Middle frontal gyrus (tissue), 1 donor: ENCODE measurements at regions not wholly inside any gene's neighbourhood (a gene's known extent, or its start where the extent isn't known, plus 50 kb on each side); places are given as distances from the start of the nearest gene placed in this dataset.
"Not testable (repeated sequence)": the region's sequence is repeated elsewhere in the genome, so short reads cannot be mapped to it uniquely, and the experiment has no call there.

Experiments
- DNase-seq: peaks from one replicate; pipeline ENCODE4 v3.0.0-alpha.2; 2015; ENCODE audit warnings: low spot score; ENCODE audit errors: extremely low spot score

- DNase-seq = no peak
Measured at GRCh38 chr3:106836906-106837305, 540.3 kb upstream of the CCDC54 start.

DNA sequence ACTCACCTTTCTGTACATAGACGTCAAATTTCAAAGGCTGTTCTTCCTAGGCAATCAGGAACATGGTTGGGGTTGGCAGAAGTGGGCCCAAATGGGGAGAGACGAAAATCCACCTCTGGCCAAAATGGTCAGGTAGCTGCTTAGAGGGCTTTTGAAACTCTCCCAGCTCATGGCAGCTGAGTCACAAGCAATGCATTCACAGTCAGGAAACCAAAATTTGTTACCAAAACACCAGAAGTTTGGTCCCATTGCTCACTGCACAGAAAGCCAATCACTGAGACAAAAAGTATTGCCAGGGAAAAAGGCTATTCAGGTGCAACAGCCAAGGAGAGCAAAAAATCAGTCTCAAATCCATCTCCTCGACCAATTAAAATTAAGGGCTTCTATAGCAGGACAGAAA lies 539.6 kb upstream of the CCDC54 start:
- no peak for DNase-seq

DNA sequence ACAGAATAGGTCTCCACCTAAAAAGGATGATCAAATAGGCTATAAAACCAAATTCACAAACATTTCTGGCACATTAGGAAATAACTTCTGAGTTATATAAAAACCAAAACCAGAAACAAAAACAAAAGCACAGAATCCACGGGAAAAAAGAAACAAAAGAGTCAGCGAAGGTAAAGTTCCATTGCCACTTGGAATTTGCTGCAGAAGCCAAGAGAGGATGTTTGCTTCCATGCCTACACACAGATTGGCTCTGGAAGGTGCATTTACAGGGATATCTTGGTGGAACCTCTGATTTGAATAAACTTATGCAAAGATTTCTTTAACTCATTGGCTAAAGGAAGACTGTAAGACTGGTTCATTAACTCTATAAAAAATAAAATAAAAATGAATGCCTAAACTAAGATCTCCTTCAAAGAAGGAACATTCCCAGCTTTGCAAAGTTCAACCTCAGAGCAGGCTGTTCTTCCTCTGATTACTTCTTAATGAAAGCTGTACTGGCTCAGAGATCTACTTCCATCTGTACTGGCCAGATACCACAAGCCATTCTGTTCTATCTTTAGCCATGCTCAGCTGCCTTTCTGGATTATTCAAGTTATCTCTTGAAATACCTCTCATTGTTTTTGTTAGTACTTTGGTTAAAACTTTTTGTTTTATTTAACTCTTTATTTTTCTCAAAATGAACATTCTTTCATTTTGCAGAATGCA lies 537.5 kb upstream of the CCDC54 start:
- DNase-seq = no peak

- DNase-seq = no peak
Measured at GRCh38 chr3:106840319-106840718, 536.9 kb upstream of the CCDC54 start.

DNA sequence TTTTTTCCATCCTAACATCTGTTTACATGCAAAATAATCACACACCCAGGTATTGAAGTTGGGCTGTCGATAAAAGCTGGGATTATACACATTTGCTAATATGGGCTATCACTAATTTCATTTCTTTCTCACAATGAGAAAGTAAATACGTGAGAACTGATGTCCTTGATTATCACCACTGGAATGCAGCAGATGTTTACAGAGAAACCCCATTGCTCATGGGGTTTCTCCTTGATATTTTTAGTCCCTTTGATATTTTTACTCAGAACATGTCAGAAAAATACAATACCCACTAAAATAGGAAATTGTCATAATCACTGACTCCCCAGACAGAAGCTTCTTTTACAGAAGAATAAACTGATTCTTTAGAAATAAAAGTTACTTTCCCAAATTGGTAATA lies 535.1 kb upstream of the CCDC54 start:
- DNase-seq = no peak

DNA sequence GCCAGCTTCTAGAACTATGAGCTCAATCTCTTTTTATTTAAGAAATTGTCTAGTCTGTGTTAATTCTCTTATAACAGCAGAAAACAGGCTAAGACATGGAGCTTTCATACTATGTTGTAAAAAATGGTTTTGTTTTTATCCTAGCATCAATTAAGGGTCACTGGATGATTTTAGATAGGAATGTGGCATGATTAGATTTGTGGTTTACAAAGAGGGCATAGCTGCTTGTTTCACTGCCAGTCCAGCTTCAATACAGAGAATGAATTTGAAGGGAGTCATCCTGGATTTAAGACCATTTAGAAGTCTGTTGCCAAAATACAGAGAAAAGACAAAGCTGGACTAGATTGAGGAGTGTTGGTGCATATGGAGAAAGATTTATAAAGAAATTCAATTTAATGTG lies 532.6 kb upstream of the CCDC54 start:
- no peak for DNase-seq

DNA sequence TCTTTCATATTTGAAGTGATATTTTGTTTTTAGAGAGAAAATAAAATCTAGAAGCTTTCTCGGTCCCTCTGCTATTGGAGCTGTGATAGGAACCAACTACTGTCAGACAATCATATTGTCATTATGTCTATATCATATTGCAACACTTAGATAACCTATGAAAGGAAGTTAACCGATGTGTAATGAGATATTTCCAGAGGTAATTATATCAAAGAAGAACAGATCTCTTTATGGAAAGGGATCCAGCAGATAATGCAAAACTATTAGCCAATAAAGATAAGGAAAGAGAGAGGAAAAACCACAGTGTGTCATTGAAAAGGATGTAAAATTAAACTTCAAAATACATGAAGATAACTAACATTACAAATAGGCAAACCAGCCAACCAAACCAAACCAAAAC lies 529.1 kb upstream of the CCDC54 start:
- DNase-seq = no peak

DNA sequence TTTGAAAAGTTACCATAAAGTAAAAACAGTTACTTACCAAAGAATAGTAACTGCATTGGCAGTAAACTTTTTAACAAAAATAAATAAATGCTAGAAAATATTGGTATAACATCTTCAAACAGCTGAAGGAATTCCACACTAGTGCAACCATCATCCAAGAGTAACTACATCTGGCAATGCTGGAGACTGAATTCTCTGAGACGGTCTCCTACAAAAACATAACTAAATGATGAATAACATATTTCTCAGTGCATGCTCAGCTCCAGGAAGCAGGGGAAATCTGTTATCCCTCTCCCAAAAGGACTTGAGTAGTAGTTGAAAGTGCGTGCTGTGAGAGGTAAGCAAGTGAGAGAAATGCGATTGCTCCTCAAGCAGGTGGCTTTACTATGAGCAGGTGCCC lies 526.8 kb upstream of the CCDC54 start:
- DNase-seq = no peak

- not testable (repeated sequence) for DNase-seq
Measured at GRCh38 chr3:106858321-106858720, 518.9 kb upstream of the CCDC54 start.

DNA sequence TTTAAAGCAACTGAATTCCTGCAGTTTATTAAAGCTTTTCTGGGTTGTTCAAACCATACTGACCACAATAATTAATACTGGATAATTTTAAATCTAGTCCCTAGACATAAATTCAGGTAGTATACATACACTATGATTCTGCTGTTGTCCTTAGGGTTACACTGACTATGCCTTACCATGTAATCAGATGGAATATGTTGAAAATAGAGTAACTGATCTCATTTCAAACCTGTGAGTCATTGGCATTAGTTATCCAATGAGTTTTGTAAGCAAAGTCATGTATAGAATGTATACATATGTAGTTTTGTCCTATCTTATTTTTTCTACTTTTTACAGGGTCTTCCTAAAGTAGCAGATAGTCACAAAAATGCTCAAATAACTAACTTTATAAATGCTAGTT lies 517.1 kb upstream of the CCDC54 start:
- DNase-seq = no peak

DNA sequence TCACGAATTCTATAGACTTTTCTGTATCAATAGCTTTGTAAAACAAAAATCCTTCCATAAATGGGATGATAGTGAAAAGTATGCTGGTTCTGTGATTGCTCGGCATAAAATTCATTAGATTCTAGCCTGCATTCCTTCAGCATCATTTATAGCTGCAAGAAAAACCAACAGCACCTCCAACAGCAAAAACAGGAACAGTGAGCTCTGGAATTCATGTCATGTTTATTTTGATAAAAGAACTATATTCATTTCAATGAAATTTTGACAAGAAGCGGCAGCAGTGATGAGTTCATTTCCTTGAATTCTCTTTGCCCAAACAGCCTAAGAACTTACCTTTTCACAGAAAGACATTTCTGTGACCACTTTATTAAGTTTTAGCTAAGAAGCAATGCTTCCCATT lies 515.2 kb upstream of the CCDC54 start:
- no peak for DNase-seq

- no peak for DNase-seq
Measured at GRCh38 chr3:106877627-106878026, 499.6 kb upstream of the CCDC54 start.

DNA sequence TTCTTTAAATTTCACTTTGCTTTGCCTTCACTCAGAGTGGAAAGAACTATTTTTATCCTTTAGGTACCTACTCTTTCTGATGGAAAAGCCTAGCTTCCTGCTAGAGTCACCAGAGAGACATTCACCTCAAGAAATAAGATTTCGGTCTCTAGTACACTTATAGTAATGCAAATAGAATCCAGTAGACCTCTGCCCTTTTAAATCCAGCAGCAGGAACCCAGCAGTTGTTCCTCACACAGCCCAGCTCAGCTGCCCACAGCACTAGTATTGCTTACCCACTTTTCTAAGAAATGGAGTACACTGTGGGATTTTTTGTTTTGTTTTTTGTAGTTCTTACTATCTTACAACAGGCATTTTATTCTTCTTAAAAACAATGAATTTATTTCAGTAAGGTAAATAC lies 497.0 kb upstream of the CCDC54 start:
- DNase-seq = no peak

DNA sequence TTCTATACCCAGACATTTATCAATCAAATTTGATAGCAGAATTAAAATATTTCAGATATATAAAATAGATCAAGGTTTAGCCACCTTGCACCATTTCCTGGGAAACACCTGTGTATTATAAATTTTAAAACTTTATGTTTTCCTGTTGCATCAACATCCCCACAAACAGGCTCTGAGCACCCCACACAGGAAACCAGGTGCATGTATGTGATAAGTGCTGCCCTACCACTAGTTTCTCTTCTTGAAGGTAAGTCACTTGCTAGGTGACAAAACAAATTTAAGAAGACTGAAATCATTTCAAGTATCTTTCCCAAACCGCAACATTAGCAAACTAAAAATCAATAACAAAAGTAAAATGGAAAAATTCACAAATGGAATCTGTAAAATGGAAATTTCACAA lies 496.1 kb upstream of the CCDC54 start:
- DNase-seq = no peak

DNA sequence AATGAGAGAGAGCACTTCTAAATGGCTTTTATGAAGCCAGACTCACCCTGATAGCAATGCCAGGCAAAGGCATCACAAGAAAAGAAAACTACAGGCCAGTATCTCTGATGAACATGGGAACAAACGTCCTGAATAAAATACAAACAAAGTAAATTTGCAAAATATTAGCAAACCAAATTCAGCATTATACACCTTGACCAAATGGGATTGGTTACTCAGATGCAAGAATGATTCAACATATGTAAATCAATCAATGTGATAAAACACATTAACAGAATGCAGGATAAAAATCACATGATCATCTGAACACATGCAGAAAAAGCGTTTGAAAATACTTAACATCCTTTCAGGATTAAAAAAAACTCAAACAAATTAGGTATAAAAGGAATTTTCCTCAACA lies 494.9 kb upstream of the CCDC54 start:
- no peak for DNase-seq

- no peak for DNase-seq
Measured at GRCh38 chr3:106906074-106906473, 471.2 kb upstream of the CCDC54 start.

DNA sequence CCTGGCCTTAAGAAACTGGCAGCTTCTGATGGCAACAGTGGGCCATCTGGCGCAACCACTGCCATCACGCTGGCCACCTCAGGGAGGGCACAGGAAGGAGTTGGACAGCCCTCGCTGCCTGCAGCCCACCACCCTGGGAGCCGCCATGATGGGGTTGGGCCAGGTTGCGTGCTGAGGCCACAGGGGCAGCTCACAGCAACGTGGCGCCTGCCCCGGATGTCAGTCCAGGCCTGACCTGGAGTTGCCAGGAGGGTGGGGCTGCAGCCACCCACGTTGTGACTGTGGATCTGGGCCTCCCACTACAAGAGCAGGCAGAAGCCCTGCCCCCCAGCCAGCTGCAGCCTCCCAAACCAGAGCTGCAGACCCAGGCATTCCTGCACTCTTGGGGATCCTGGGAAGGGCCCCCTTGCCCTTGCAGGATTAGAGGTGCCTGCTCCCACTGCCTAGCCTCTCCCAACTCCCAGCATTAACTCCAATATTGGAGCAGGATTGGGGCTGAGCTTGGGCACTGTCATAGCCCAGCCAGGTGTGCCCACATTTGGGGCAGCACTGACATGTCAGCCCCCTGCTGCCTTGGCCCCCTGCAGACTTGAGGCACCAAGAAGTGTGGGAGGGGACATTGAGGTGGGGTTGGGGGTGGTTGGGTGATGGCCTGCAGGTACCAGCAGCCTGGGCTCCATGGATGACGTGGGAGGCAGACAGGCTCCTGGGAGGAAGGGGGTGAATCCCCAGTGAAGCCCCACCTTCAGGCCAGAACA lies 468.9 kb upstream of the CCDC54 start:
- no peak for DNase-seq

GRCh38 chr3:106913111-106913698 lies 464.0 kb upstream of the CCDC54 start:
- no peak for DNase-seq

- DNase-seq = no peak
Measured at GRCh38 chr3:106913966-106914365, 463.3 kb upstream of the CCDC54 start.

DNA sequence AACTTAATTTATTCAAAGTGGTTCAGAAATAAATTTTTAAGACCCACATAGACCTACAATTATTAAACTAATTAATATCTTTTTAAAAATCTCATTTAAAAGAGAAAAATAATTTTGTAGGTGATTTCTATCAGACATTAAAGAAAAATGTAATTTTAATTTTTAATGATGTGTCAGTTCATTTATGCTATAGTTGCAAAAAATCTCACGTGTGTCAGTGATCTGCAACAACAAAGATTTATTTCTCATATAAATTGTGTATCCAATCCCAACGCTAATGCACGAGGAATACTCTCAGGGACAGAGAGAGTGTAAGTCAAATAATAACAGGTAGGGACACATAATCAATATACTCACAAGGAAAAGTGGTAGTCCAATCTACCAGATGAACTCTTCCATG lies 456.6 kb upstream of the CCDC54 start:
- DNase-seq = no peak

- no peak for DNase-seq
Measured at GRCh38 chr3:106929081-106929480, 448.2 kb upstream of the CCDC54 start.

GRCh38 chr3:106930086-106930485 lies 447.2 kb upstream of the CCDC54 start:
- no peak for DNase-seq

DNA sequence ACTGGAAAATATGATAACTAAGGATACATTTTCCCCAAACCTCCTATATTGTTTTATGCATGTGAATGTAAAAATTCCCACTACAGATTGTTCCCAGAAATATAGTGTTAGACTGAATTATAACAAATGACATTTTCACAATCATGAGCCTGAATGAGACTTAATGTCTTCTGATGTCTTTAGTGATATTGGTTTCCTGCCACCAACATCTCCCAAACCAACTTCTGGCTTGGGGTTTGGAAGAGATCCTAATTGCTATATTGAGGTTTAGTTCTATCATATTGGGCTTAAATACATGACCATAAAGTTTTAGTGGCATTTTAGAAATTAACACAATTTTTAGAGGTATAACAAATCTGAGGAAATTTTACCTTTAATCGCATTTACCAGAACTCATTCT lies 445.3 kb upstream of the CCDC54 start:
- DNase-seq = no peak
